Gastrocnemius medialis (tissue), 4 donors: ENCODE measurements at regions not wholly inside any gene's neighbourhood (a gene's known extent, or its start where the extent isn't known, plus 50 kb on each side); places are given as distances from the start of the nearest gene placed in this dataset.
A peak's percentile ranks its signal among the peaks of the same experiment; 100 is the strongest.

ENCODE experiments used
- ATAC-seq, 2 donors: fragments of 150-250 bp; one replicate each; pipeline ENCODE4 v1.9.1; 2016
- DNase-seq, 2 donors: peaks; one replicate each; pipeline ENCODE4 v3.0.0-alpha.2; 2019
- H3K27ac ChIP-seq, 4 donors: fragments of 200-600 bp; sonication (generic); 1 replicate in 1 of 4; 2 replicates in 3 of 4; pipeline ENCODE4 v1.5.1; 2016 to 2018; ENCODE audit warnings: mild to moderate bottlenecking in 2 of 4, moderate library complexity in 1 of 4
- H3K27me3 ChIP-seq, 3 donors: fragments of 200-600 bp; sonication (generic) in 2 of 3; 1 replicate in 1 of 3; 2 replicates in 2 of 3; pipeline versions ENCODE4 v1.5.1 to v1.6.0; 2016 to 2019; ENCODE audit warnings: mild to moderate bottlenecking in 1 of 3, moderate library complexity in 1 of 3
- H3K36me3 ChIP-seq, 2 donors: fragments of 200-600 bp; sonication (generic) in 1 of 2; one replicate each; pipeline ENCODE4 v1.5.1; 2017 to 2018
- H3K4me1 ChIP-seq, 2 donors: fragments of 200-600 bp; sonication (generic) in 1 of 2; one replicate each; pipeline ENCODE4 v1.5.1; 2016 to 2017; ENCODE audit warnings: mild to moderate bottlenecking in 2 of 2
- H3K4me3 ChIP-seq, 4 donors: fragments of 200-600 bp; sonication (generic) in 3 of 4; 1 replicate in 1 of 4; 2 replicates in 3 of 4; pipeline ENCODE4 v1.5.1; 2016 to 2019; ENCODE audit warnings: mild to moderate bottlenecking in 2 of 4
- H3K9me3 ChIP-seq, 3 donors: fragments of 200-600 bp; sonication (generic) in 2 of 3; 1 replicate in 1 of 3; 2 replicates in 2 of 3; pipeline ENCODE4 v1.5.1; 2016 to 2019
- CTCF ChIP-seq, 5 experiments: fragments of 450-650 bp in 3 of 5; fragments of 200-600 bp in 2 of 5; sonication (generic) in 2 of 5; IDR thresholded peaks in 4 of 5; conservative IDR thresholded peaks in 1 of 5; 1 replicate in 4 of 5; 2 replicates in 1 of 5; pipeline ENCODE4 v1.5.1; 2016 to 2019; ENCODE audit warnings: antibody characterized with exemption in 5 of 5, mild to moderate bottlenecking in 3 of 5, moderate library complexity in 3 of 5
- POLR2A ChIP-seq, 2 donors: fragments of 450-650 bp; IDR thresholded peaks; one replicate each; pipeline ENCODE4 v1.6.1; 2017; ENCODE audit warnings: antibody characterized with exemption in 2 of 2, mild to moderate bottlenecking in 2 of 2, moderate library complexity in 2 of 2
- in situ Hi-C, 4 donors: fragments of 200-750 bp; cut with MboI; loops; one replicate each; pipeline versions ENCODE4 v1.15.0 to v1.8.0; 2017; ENCODE audit warnings: low sequenced_read_pairs in 4 of 4
- intact Hi-C: fragments of 100-400 bp; cut with DNase I; formaldehyde crosslinking; loops from one replicate; pipeline ENCODE4 v1.15.1; 2023; ENCODE audit warnings: low total_unique reads

GRCh38 chr1:235054936-235055335, 73.7 kb downstream of the TOMM20 start:
- H3K36me3 ChIP-seq = no peaks in the 10 kb centered on the region
- H3K4me3 ChIP-seq = no peak overlapping the region
- ATAC-seq (no peak), DNase-seq (no peak)
- no peak overlapping the region for H3K27ac ChIP-seq
- TF ChIP-seq POLR2A (IDR thresholded peaks at IDR 0.05) (no peak), CTCF (IDR thresholded peaks at IDR 0.05 in 4 of 5, conservative IDR thresholded peaks at IDR 0.05 in 1 of 5) (no peak)
- H3K4me1 ChIP-seq = peaks cover 3 to 9% of the 10 kb centered on the region in 2 donors
- H3K9me3 ChIP-seq = no peaks in the 10 kb centered on the region
- intact Hi-C loops (no loop called here), in situ Hi-C loops (loop anchor here in 1 of 4 donors (10.0 kb wide), 1 partner anchor 50 kb away; no protein-coding TSS in a partner anchor)
- H3K27me3 ChIP-seq = no peaks in the 10 kb centered on the region

- in situ Hi-C loops (loop anchor here in 1 of 4 donors (10.0 kb wide), 1 partner anchor 50 kb away; no protein-coding TSS in a partner anchor), intact Hi-C loops (no loop called here)
- ATAC-seq = no peak
Measured at GRCh38 chr1:235054466-235054865, 74.2 kb downstream of the TOMM20 start.

GRCh38 chr1:235052067-235053008, 76.3 kb downstream of the TOMM20 start:
- Histone ChIP-seq H3K4me1 (peaks cover 21 to 28% of the 10 kb centered on the region in 2 donors), H3K27me3 (no peaks in the 10 kb centered on the region)
- in situ Hi-C loops = loop anchor here in 1 of 4 donors (10.0 kb wide), 1 partner anchor 48 kb away; no protein-coding TSS in a partner anchor

More at GRCh38 chr1:235054466-235054865, 74.2 kb downstream of the TOMM20 start:
- no peak for TF ChIP-seq POLR2A (IDR thresholded peaks at IDR 0.05)
- no peak for TF ChIP-seq CTCF (IDR thresholded peaks at IDR 0.05 in 4 of 5, conservative IDR thresholded peaks at IDR 0.05 in 1 of 5)
- Histone ChIP-seq H3K4me3 (no peak overlapping the region), H3K9me3 (no peaks in the 10 kb centered on the region), H3K4me1 (peaks cover 3 to 9% of the 10 kb centered on the region in 2 donors), H3K36me3 (no peaks in the 10 kb centered on the region), H3K27ac (no peak overlapping the region), H3K27me3 (no peaks in the 10 kb centered on the region)
- DNase-seq = no peak

GRCh38 chr1:235051521-235051920, 77.1 kb downstream of the TOMM20 start:
- DNase-seq (no peak), ATAC-seq (no peak)
- no peaks in the 10 kb centered on the region for H3K9me3 ChIP-seq
- H3K27me3 ChIP-seq = no peaks in the 10 kb centered on the region
- peaks cover 27 to 36% of the 10 kb centered on the region in 2 donors for H3K4me1 ChIP-seq
- in situ Hi-C loops = loop anchor here in 1 of 4 donors (10.0 kb wide), 1 partner anchor 47 kb away; no protein-coding TSS in a partner anchor
- TF ChIP-seq POLR2A (IDR thresholded peaks at IDR 0.05) (no peak), CTCF (IDR thresholded peaks at IDR 0.05 in 4 of 5, conservative IDR thresholded peaks at IDR 0.05 in 1 of 5) (no peak)
- intact Hi-C loops = no loop called here
- H3K27ac ChIP-seq = peak overlapping the region in 2 of 4 donors; percentile 14 to 38
- no peak overlapping the region for H3K4me3 ChIP-seq
- H3K36me3 ChIP-seq = no peaks in the 10 kb centered on the region

More at GRCh38 chr1:235052067-235053008, 76.3 kb downstream of the TOMM20 start:
- intact Hi-C loops = no loop called here
- no peaks in the 10 kb centered on the region for H3K9me3 ChIP-seq
- TF ChIP-seq CTCF (IDR thresholded peaks at IDR 0.05 in 4 of 5, conservative IDR thresholded peaks at IDR 0.05 in 1 of 5) = no peak
- no peak for TF ChIP-seq POLR2A (IDR thresholded peaks at IDR 0.05)
- H3K27ac ChIP-seq = no peak overlapping the region
- DNase-seq = no peak
- H3K4me3 ChIP-seq = no peak overlapping the region
- ATAC-seq = no peak
- no peaks in the 10 kb centered on the region for H3K36me3 ChIP-seq
